Activated CD4-positive, alpha-beta T cell treated with anti-CD3 and anti-CD28 coated beads for 1 hour (primary cell): ENCODE measurements at regions not wholly inside any gene's neighbourhood (a gene's known extent, or its start where the extent isn't known, plus 50 kb on each side); places are given as distances from the start of the nearest gene placed in this dataset.
"Not testable (repeated sequence)": the region's sequence is repeated elsewhere in the genome, so short reads cannot be mapped to it uniquely, and the experiment has no call there.

Source experiments
- DNase-seq: peaks from one replicate; pipeline ENCODE4 v3.0.0-alpha.2; 2020

- DNase-seq = no peak
Observed at GRCh38 chr5:71771191-71771590, 52.1 kb downstream of the CARTPT start.

GRCh38 chr5:71778678-71779276, 59.7 kb downstream of the CARTPT start:
- no peak for DNase-seq

GRCh38 chr5:71780597-71780996, 61.5 kb downstream of the CARTPT start:
- DNase-seq = no peak

- DNase-seq = no peak
Observed at GRCh38 chr5:71782393-71782770, 63.3 kb downstream of the CARTPT start.

GRCh38 chr5:71782771-71783770, 64.0 kb downstream of the CARTPT start:
- DNase-seq = no peak

- DNase-seq = no peak
Observed at GRCh38 chr5:71783891-71784290, 64.8 kb downstream of the CARTPT start.

- DNase-seq = no peak
Observed at GRCh38 chr5:71786337-71787055, 67.4 kb downstream of the CARTPT start.

- DNase-seq = no peak
Observed at GRCh38 chr5:71788794-71789193, 69.7 kb downstream of the CARTPT start.

- no peak for DNase-seq
Observed at GRCh38 chr5:71789746-71790145, 70.7 kb downstream of the CARTPT start.

GRCh38 chr5:71790433-71790832, 71.4 kb downstream of the CARTPT start:
- no peak for DNase-seq

GRCh38 chr5:71792041-71792440, 73.0 kb downstream of the CARTPT start:
- not testable (repeated sequence) for DNase-seq

GRCh38 chr5:71794061-71794695, 75.1 kb downstream of the CARTPT start:
- no peak for DNase-seq

- DNase-seq = no peak
Observed at GRCh38 chr5:71802673-71803072, 83.6 kb downstream of the CARTPT start.

- no peak for DNase-seq
Observed at GRCh38 chr5:71806711-71807110, 87.6 kb downstream of the CARTPT start.

- DNase-seq = no peak
Observed at GRCh38 chr5:71807909-71808308, 88.8 kb downstream of the CARTPT start.

- no peak for DNase-seq
Observed at GRCh38 chr5:71809446-71809845, 90.4 kb downstream of the CARTPT start.

GRCh38 chr5:71810023-71810422, 90.9 kb downstream of the CARTPT start:
- DNase-seq = no peak

- DNase-seq = no peak
Observed at GRCh38 chr5:71810471-71811195, 91.6 kb downstream of the CARTPT start.

GRCh38 chr5:71811779-71812178, 92.7 kb downstream of the CARTPT start:
- DNase-seq = no peak

GRCh38 chr5:71816307-71816706, 97.2 kb downstream of the CARTPT start:
- DNase-seq = no peak

GRCh38 chr5:71817891-71818290, 98.8 kb downstream of the CARTPT start:
- no peak for DNase-seq

GRCh38 chr5:71821029-71821428, 102.0 kb downstream of the CARTPT start:
- no peak for DNase-seq
